NAMALWA (cell line): ENCODE measurements at regions not wholly inside any gene's neighbourhood (a gene's known extent, or its start where the extent isn't known, plus 50 kb on each side); places are given as distances from the start of the nearest gene placed in this dataset.
"Not testable (repeated sequence)": the region's sequence is repeated elsewhere in the genome, so short reads cannot be mapped to it uniquely, and the experiment has no call there.

Source experiments
- DNase-seq: peaks from one replicate; pipeline ENCODE4 v3.0.0-alpha.2; 2015; ENCODE audit warnings: low spot score

DNA sequence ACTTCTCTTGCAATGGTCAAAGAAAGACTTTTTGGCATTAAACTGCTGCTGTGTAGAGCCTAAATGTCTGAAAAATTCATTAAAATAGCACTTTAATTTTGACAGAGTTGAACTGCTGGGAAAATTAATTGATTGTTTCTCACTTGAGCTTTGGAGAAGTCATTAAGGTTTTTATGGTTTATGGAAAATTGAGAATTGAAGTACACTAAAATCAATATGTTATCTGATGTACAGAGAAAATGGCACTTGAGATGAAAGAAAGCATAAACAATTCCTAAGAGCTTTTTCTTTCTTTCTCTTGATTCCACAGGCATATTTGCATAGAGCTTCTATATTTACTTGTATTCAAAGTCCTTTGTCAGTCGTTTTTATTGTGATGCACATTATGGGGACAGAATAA, 188.5 kb upstream of the CAND1 start:
- DNase-seq = no peak

DNA sequence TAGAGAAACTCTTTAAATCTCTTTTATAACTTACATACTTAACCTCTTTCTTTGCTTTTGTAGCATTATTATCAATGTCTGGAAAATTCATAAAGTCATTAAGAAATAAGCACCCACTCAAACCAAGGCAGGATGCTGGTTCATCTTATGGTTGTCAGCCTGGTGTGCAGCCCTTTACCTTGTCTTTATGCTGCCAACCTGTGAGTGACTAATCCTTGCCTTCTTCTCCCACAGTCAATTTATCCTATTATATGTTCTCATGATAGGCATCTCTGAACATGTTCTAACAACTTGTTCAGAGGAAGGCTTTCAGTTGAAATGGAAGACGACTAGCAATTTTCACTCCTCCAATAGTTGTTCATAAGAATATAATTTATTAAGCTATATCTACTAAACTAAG, 186.9 kb upstream of the CAND1 start:
- DNase-seq = no peak

DNA sequence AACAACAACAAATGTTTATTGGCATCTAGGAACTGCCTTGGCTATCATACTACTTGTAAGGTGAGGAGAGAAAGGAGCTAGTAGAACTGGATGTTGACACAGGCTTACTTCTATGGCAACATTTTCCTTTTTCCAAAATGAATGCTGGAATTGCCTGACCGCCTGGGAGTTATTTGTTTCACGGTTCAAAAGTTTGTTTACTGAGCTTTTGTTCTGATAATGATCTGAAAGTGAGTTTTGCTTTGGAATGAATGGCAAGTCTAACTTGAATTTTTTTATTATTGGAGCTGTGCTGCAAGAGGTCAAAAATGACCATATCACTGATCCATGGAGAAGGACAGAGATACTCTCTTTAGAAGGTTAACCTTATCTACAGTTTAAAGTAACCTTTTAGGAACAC, 183.5 kb upstream of the CAND1 start:
- no peak for DNase-seq

DNA sequence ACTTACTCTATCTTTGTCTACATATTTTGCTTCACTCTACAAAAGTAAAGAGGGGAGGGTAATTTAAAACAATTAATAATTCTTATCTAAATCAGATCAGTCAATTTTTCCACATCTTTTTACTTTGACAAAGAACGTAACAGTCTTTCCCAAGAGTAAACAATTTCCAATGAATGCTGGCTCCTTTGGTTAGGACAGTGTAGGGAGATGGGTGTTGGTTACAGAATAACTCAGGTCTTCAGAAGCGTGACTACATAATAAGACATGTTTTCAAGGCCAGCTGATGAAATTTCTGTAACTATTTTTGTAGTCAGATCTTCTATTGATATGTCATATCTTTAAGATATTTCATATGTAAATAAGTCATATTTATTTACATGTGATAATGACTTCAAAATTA, 183.0 kb upstream of the CAND1 start:
- DNase-seq = no peak

DNA sequence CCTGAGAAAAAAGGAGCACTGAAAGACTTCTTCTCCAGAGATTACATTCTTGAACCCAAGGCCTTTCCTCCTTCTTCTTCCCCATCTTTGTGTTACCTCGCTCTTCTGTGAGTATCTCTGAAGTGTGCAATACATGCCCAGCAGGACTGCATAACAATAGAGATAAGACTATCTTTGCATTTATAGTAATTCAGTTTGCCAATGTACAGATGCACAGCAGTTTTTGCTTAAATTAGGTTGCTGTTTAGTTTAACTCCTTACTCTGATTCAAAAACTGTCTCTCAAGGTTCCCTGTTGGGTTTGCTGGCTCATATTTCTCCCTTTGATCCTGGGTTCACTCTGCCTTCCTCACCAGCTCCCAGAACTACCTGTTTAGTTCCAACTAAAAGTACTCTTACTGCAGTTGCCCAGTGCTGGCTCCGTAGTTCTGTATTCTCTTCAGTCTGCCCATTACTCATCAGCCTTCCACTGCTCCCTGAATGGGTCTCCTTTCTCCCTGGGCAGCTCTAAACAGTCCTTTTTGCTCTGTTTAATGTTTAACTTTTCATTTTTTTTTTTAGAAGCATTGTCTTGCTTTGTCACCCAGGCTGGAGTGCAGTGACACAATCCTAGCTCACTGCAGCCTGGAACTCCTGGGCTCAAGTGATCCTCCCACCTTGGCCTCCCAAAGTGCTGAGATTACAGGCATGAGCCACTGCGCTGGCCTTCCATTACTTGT, 180.6 kb upstream of the CAND1 start:
- DNase-seq = no peak

DNA sequence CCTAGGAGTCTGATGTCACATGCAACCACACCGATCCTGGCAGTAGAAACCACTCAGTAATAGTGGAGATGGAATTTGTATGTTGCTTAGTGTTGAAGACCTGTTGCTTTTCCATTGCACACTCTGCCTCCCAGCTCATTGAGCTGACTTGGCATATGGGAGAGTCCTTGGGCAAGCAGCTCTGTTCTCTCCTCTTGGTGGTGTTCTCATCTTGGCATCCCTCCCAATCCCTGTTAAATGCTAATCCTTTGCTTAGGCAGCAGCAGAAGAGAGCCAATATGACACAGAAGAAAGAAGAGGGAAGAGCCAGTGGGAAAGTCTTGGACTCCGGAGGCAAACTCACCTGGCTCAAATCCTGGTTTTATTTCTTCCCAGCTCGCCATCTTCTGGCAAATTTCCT, 178.0 kb upstream of the CAND1 start:
- no peak for DNase-seq

DNA sequence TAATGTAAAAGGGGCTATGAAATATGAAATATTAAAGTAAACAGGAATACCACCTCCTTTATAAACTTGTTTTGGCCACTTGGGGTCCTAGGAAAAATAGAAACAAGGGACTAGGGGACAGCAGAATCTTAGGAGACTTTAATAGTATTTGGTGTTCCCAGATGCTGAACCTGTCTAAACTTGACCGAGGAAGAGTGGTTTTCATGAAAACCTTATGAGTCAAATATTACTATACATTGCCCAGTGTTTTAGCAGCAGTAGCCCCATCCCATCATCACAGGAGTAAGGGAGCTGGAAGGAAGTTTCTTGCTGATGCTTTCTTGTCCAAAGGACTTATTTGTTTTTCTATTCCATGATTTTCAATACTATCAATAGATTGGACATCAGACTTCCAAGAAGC, 177.5 kb upstream of the CAND1 start:
- DNase-seq = no peak

DNA sequence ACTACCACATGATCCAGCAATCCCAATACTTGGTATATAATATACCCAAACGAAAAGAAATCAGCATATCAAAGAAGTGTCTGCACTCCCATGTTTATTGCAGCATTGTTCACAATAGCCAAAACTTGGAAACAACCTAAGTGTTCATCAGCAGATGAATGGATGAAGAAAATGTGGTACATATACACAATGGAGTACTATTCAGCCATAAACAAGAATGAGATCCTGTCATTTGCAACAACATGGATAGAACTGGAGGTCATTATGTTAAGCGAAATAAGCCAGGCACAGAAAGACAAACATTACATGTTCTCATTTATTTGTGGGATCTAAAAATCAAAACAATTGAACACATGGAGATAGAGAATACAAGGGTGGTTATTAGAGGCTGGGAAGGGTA, 176.2 kb upstream of the CAND1 start:
- not testable (repeated sequence) for DNase-seq

DNA sequence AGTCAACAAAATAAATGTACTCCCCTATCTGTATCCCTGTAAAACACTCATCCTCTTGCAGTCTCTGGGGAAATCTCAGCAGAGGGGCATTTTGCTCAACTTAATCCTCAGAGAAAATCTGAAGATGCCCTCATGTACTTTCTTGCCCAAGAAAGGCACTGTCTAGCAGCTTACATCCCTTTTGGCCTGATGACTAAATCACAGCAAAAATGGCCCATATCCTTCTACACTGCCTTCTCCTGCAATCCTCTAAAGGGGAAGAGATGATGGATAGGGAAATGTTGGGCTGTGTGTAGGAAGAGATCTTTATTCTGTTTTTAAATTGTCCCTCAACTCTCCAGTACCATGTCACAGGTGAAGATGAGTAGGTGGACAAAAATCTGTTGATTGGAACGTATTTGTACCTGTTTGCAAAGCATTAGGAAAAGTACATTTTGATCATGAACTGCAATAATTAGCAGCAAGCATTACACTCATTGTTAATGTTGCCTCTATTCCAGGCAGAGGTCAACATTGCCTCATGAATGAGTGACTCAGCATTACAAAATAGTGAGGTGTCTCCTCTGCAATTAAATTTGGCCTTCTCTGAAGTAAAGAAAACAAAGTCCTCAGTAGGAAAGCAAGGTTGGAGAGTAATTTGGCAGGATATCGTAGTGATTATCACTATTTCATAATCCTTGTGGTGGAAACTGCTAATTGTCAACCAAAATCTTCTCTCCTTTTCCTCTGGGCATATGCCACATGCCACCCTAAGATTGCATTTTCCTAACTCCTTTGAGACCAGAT, 172.4 kb upstream of the CAND1 start:
- no peak for DNase-seq

DNA sequence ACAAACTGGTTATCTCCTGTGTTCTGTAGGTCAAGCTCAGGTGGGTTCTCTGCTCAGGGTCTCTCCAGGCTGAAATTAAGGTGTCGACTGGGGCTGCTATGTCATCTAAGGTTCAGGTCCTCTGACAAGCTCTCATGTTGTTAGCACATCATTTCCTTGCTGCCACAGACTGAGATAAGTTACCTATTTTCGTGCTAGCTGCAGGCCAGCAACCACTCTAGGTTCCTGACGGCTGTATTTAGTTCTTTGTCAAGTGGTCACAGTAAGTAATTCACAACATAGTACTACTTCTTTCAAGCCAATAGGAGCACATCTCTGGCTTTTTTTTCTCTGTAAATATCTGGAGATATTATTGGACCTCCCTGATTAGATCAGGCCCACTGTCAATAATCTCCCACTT, 169.3 kb upstream of the CAND1 start:
- no peak for DNase-seq

DNA sequence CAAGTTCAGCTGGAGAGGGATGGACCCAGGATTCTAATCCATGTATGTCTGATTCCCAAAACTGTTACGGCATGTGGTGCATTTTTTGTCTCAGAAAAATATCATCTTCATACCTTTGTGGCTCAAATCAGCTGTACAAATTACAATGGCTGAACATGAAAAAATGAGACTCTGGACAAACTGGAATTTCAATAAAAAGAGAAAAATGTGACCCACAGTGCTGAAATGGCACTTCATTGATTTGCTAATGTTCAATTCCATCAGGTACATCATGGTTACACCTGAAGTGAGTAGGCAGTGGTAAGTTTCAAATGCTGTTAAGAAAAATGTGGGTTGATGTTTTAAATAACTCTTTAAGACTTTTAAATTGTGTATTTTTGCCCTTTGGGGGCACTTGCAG, 165.6 kb upstream of the CAND1 start:
- no peak for DNase-seq

DNA sequence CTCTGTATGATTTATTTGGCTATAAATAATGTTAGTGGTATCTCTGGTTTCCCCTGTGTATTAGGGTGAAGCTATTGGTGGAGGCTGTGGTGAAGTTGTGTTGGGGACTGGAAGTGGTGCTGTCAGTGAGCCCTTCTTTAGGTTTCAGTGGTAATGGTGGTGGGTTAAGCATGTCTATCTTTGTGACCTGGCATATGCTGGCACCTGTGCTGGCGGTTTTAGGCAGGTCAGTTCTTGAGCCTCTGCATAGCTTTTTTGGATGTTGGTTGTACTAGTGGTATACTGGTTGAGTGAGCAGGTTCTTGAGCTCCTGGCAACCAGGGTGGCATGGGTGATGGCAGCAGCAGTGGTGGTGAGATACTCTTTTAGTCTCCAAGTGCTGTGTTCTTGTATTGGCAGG, 161.9 kb upstream of the CAND1 start:
- DNase-seq = no peak

DNA sequence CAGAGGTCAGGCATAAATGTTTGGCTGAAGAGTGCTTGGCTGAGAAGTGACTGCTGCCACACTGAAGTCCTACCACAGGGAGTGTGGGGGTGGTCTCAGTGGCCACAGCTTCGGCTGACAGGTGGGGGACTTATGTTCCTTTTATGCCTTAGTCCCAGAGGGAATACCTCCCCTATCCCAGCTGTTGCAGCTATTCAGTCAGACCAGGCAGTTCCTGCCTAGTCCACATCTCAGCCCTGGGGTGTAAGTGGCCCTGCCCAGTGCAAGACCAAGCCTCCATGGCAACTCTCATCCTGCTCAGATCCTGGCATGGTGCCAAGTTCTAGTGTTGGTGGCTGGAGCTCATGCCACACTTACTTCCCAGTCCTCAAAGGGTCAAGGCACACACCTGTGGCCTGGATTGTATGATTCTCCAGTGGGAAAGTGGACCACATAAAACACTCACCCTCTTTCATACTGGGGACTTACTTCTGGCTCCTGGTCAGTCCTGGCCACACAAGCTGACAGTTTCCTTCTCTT, 161.3 kb upstream of the CAND1 start:
- DNase-seq = no peak

DNA sequence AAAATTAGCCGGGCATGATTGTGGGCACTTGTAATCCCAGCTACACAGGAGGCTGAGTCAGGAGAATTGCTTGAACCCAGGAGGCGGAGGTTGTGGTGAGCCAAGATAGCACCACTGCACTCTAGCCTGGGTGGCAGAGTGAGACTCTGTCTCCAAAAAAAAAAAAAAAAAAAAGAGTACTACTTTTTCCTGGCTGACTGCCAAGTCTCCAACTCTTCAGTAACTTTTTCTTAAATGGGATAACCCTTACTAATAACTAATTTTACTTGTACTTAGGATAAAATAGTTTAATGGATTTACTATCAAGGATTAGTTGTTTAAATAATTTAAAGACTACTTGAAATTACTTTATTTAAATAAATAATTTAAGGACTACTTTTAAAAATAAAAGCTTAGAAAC, 158.8 kb upstream of the CAND1 start:
- DNase-seq = not testable (repeated sequence)

DNA sequence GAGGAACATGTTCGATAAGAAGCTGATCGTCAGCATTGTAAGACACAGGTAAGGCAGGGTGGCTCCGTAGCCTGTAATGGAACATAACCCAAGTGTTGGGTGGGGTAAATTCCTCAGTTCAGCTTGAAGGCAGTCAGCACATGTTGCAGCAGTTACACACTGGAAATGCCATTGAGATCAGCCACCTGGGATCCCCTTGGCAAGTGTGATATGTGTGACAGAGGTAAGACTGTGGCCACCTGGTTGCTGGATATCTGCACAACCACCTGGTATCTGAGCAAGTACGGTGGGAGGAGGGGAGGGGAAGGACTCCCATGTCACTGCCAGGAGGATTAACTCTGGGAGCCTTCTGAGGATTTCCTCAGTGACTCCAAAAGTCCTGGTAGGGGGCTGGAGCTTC, 158.0 kb upstream of the CAND1 start:
- no peak for DNase-seq

DNA sequence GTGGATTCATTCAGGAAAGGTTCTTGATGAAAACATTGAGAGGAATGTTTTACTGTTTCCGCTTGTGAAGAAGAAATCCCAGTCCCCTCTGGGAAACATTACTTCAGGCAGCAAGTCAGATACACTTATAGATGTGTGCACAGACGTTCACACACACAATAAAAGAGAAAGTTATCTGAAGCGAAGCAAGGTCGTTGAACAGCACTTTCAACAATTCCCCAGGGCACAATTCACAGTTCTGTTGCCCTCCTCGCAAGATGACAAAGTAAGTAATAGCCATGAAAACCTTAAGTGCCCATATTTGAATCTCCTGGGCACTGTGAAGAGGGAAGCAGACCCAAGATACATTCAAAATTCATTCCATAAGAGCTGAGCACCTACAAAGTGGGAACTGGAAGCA, 156.6 kb upstream of the CAND1 start:
- DNase-seq = no peak

DNA sequence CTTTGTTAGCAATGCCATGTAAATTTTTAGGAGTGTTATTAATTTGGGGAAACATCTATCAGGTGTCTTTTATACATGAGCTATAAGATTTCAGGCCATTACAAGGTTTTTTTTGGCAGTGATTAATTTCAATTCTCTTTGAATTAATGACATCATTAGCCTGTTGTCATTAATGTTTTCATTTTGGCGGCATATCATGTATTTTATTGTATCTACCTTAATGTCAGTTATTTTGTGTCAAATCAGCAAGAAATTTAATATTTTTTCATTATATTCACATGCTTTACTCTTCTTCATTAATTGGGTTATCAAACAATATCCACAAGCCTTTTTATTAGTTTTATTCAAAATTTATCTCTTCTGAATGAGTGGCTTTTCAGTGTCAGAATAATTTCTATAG, 153.0 kb upstream of the CAND1 start:
- DNase-seq = no peak

DNA sequence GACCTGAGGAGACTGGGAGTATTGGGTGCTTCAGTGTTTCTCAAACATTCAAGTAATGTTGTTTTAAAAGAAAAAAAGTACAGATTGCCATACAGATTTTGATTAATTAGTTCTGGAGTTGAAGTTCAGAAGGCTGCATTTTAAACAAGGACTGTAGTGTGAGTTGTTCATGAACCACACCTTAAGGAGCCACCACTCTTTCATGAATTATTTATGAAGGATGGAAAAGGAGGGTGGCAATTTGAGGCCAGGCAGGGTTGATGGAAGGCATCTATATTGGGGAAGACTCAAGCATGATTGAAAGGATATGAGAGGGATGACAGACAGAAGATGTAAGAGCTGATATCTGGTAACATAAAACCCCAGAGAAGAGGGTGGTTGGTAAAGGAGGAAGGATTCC, 146.6 kb upstream of the CAND1 start:
- DNase-seq = no peak

DNA sequence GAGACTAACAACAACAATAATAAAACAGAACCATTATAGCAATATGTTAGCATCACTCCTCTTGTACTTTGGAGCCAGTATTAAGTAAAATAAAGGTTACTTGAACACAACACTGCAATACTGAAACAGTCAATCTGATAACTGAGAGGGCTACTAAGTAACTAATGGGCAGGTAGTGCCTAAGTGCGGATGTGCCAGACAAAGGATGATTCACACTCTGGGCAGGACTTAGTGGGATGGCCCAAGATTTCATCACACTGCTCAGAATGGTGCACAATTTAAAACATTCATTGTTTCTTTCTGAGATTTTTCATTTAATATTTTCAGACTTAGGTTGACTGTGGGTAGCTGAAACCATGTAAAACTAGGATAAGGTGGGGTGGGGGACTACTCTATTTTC, 131.9 kb upstream of the CAND1 start:
- no peak for DNase-seq

DNA sequence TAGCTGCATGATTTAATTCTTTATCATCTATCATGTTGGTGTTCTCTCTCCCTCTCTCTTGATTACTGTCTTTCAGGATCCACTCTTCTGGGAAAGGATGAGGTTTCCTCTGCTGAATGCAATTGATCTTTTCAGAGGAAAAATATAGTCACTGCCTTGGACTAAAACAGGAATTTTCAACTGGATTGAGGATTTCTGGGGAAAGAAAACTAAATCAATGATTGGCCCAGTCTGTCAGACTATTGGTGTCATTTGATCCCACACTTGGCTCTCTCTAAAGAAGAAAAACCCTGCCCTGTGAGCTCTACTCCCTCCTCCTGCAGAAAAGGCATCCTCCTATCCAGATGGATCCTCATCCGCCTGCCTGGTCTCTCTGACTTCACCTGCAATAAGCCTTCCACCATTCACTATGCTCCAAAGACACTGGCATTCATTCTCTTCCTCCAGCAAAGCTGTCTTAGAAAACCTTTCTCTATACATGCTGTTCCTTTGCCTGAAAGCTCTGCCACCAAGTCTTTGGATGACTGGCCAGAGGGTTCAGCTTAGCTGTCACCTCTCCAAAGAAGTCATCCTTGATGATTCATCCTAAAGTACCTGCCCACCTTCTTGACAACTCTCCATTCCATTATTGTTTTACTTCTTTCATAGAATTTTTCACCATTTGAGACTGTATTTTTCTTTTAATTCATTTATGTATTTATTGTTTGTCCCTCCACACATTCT, 127.7 kb upstream of the CAND1 start:
- DNase-seq = no peak

DNA sequence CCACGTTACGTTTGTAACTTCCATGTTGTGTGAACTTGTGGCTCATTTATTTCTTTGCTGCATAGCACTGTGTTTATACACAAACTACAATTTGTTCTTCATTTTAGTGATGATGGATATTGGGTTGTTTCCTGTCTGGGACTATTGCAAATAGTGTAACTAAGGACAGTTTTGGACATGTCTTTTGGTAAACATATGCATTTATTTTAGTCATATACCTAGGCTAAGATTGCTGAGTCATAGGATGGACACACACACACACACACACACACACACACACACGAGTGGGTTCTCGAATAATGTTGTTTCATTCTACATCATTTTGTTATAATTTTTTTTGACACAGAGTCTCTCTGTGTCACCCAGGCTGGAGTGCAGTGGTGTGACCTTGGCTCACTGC, 123.5 kb upstream of the CAND1 start:
- DNase-seq = no peak

DNA sequence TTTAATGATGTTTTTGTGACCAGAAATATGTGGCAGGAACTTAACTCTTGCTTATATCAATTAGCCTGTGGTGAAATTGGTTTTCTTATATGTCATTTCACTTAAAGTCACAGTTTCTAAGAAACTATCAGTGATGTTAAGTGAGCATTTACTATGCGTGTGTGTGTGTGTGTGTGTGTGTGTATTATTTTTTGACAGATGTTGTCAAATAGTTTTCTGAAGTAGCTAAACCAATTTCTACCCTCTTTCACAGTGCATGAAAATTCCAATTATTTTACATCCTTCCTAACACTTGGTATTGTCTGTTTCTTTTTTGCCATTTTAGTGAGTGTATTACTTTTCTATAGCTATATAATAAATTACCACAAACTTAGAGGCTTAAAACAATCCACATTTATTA, 122.1 kb upstream of the CAND1 start:
- no peak for DNase-seq

DNA sequence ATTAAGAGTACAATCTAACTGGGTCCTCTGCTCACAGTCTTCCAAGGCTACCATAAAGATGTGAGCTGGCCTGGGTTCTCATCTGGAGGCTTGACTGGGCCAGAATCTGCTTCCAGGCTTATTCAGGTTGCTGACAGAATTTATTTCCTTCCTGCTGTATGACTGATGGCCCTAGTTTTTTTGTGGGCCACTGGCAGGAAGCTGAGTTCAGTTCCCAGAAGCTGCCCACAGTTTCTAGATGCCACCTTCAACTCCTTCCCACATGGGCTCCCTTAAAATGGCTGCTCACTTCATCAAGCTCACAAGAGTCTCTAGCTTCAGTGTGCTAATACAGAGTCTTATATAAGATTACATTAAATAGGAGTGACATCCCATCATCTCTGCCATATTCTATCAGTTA, 121.7 kb upstream of the CAND1 start:
- DNase-seq = no peak
